ENCODE measurements at regions not wholly inside any gene's neighbourhood (a gene's known extent, or its start where the extent isn't known, plus 50 kb on each side); places are given as distances from the start of the nearest gene placed in this dataset.

DNA sequence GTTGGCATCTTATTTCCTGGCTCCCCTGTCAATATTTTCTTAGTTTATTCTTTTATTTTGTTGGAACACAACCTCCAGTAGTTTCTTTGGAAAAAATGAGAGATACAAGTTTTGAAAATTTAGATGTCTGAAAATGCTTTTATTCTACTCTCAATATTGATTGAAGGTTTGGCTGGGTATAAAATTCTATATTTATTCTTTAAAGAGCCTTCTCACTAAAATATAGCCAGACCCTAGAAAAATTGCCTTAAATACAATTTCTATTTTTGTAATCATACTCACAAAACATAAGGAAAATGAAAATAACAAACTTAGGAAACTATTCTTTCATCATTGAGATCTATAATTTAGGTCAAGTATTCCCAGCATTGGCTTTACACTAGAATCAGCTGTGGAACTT, 103.7 kb downstream of the CYP26B1 start:
- Histone ChIP-seq H3K4me3 (no peak overlapping the region), H2AFZ (ENCODE audit: low read depth, low read length) (no peak overlapping the region), H3K4me1 (replicated peaks in 1 of 2; ENCODE audit: control insufficient read depth in 2 of 2, insufficient read depth in 2 of 2, low read length in 2 of 2) (no peaks in the 10 kb centered on the region), H4K20me1 (replicated peaks; ENCODE audit: control insufficient read depth, insufficient read depth, low read length) (no peaks in the 10 kb centered on the region), H3K36me3 (ENCODE audit: control insufficient read depth, insufficient read depth, low read length) (no peaks in the 10 kb centered on the region), H3K27me3 (ENCODE audit: control insufficient read depth in 2 of 2, insufficient read depth in 2 of 2, low read length in 2 of 2) (no peaks in the 10 kb centered on the region; a peak in 1 of 5 replicates), H3K9ac (ENCODE audit: insufficient read depth in 1 of 2, low read depth in 2 of 2, low read length in 2 of 2) (no peak overlapping the region), H3K79me2 (ENCODE audit: control insufficient read depth, insufficient read depth, low read length) (no peaks in the 10 kb centered on the region), H3K9me3 (replicated peaks; ENCODE audit: control insufficient read depth, insufficient read depth, low read depth, low read length) (no peaks in the 10 kb centered on the region), H3K4me2 (ENCODE audit: insufficient read depth, low read length) (no peak overlapping the region), H3K9me1 (ENCODE audit: control insufficient read depth, insufficient read depth, low read length) (no peaks in the 10 kb centered on the region), H3K27ac (ENCODE audit: extremely low read depth, low read depth, low read length) (no peak overlapping the region)
- ChIA-PET POLR2A (no interaction called here), CTCF (ENCODE audit: low intra/inter-chr PET ratio) (no interaction called here)
- in situ Hi-C loops (cut with MboI) (no loop called here), intact Hi-C loops (cut with micrococcal nuclease) (no loop called here)
- no peak for ATAC-seq
- peak; percentile 79 for TF ChIP-seq ZFP1 (CRISPR knock-in tag; IDR thresholded peaks at IDR 0.05)
- TF ChIP-seq ZNF282 (CRISPR knock-in tag; IDR thresholded peaks at IDR 0.05), result no peak
- BruUV-seq (replicated peaks), result no TSS peak
- no peak for DNase-seq (ENCODE audit: extremely low read depth in 1 of 4, low spot score in 3 of 4)
- no peak for FAIRE-seq

DNA sequence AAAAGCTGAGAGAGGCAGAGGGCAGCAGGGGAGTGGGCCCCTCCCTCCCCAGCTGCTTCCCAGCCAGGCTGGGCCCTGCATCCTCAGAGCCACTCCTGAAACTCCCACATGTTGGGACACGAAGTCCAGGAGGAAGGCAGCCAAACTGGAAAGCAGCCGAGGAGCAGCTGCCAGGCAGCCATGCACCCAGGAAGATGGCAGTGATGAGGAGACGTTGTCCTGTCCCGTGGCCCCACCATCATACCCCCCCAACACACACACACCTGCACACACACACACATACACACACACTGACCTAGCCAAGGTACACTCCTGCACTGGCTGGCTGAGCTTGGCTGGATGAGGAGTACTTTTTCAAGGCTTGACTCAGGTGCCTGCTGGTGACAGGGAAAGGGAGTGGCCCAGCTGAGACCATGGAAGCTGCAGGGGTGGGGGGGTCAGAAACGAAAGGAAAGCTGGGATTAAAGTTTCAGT, 106.0 kb downstream of the CYP26B1 start:
- in situ Hi-C loops (cut with MboI), result no loop called here
- no peak for TF ChIP-seq ETV6 (IDR thresholded peaks at IDR 0.05; ENCODE audit: borderline replicate concordance in 1 of 2, low read depth in 2 of 2, low read length in 1 of 2)
- TF ChIP-seq ETV6 (CRISPR knock-in tag; IDR thresholded peaks at IDR 0.05; ENCODE audit: borderline replicate concordance), result no peak
- TF ChIP-seq TFAM (CRISPR knock-in tag; conservative IDR thresholded peaks at IDR 0.05), result no peak
- no peak for TF ChIP-seq CHCHD3 (CRISPR knock-in tag; IDR thresholded peaks at IDR 0.05)
- no peak for TF ChIP-seq RAD51 (IDR thresholded peaks at IDR 0.05; ENCODE audit: borderline replicate concordance, low read depth)
- TF ChIP-seq ZNF707 (CRISPR knock-in tag; conservative IDR thresholded peaks at IDR 0.05), result no peak
- TF ChIP-seq, protein P1, sequence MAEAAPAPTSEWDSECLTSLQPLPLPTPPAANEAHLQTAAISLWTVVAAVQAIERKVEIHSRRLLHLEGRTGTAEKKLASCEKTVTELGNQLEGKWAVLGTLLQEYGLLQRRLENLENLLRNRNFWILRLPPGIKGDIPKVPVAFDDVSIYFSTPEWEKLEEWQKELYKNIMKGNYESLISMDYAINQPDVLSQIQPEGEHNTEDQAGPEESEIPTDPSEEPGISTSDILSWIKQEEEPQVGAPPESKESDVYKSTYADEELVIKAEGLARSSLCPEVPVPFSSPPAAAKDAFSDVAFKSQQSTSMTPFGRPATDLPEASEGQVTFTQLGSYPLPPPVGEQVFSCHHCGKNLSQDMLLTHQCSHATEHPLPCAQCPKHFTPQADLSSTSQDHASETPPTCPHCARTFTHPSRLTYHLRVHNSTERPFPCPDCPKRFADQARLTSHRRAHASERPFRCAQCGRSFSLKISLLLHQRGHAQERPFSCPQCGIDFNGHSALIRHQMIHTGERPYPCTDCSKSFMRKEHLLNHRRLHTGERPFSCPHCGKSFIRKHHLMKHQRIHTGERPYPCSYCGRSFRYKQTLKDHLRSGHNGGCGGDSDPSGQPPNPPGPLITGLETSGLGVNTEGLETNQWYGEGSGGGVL (CRISPR knock-in tag; IDR thresholded peaks at IDR 0.05), result no peak
- TF ChIP-seq, protein P2, sequence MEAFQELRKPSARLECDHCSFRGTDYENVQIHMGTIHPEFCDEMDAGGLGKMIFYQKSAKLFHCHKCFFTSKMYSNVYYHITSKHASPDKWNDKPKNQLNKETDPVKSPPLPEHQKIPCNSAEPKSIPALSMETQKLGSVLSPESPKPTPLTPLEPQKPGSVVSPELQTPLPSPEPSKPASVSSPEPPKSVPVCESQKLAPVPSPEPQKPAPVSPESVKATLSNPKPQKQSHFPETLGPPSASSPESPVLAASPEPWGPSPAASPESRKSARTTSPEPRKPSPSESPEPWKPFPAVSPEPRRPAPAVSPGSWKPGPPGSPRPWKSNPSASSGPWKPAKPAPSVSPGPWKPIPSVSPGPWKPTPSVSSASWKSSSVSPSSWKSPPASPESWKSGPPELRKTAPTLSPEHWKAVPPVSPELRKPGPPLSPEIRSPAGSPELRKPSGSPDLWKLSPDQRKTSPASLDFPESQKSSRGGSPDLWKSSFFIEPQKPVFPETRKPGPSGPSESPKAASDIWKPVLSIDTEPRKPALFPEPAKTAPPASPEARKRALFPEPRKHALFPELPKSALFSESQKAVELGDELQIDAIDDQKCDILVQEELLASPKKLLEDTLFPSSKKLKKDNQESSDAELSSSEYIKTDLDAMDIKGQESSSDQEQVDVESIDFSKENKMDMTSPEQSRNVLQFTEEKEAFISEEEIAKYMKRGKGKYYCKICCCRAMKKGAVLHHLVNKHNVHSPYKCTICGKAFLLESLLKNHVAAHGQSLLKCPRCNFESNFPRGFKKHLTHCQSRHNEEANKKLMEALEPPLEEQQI (IDR thresholded peaks at IDR 0.05), result no peak
- TF ChIP-seq GATAD2A (IDR thresholded peaks at IDR 0.05), result no peak
- no peak for TF ChIP-seq LARP7 (IDR thresholded peaks at IDR 0.05)
- TF ChIP-seq NFE2L1 (tag; IDR thresholded peaks at IDR 0.05; ENCODE audit: borderline replicate concordance, low read depth), result no peak
- no peak for TF ChIP-seq JUNB (CRISPR knock-in tag; conservative IDR thresholded peaks at IDR 0.05)
- no peak for TF ChIP-seq EZH2 (IDR thresholded peaks at IDR 0.05; ENCODE audit: borderline replicate concordance, low read depth, low read length)

More for the DNA sequence above, 106.0 kb downstream of the CYP26B1 start:
- BruUV-seq (replicated peaks), result no TSS peak
- Histone ChIP-seq H3K4me2 (ENCODE audit: insufficient read depth, low read length) (no peak overlapping the region), H3K9ac (ENCODE audit: insufficient read depth in 1 of 2, low read depth in 2 of 2, low read length in 2 of 2) (no peak overlapping the region), H3K4me3 (no peak overlapping the region), H3K79me2 (ENCODE audit: control insufficient read depth, insufficient read depth, low read length) (no peaks in the 10 kb centered on the region), H3K27me3 (ENCODE audit: control insufficient read depth in 2 of 2, insufficient read depth in 2 of 2, low read length in 2 of 2) (no peaks in the 10 kb centered on the region; a peak in 1 of 5 replicates), H4K20me1 (replicated peaks; ENCODE audit: control insufficient read depth, insufficient read depth, low read length) (no peaks in the 10 kb centered on the region), H3K4me1 (replicated peaks in 1 of 2; ENCODE audit: control insufficient read depth in 2 of 2, insufficient read depth in 2 of 2, low read length in 2 of 2) (no peaks in the 10 kb centered on the region), H3K9me1 (ENCODE audit: control insufficient read depth, insufficient read depth, low read length) (no peaks in the 10 kb centered on the region), H3K9me3 (replicated peaks; ENCODE audit: control insufficient read depth, insufficient read depth, low read depth, low read length) (no peaks in the 10 kb centered on the region), H2AFZ (ENCODE audit: low read depth, low read length) (no peak overlapping the region), H3K36me3 (ENCODE audit: control insufficient read depth, insufficient read depth, low read length) (no peaks in the 10 kb centered on the region), H3K27ac (ENCODE audit: extremely low read depth, low read depth, low read length) (no peak overlapping the region)
- WGBS (ENCODE audit: insufficient coverage, low coverage, missing lambda C conversion rate), result 0% methylated on average over 4 of the region's 5 CpGs
- ChIA-PET POLR2A (interaction anchor here (0.6 kb wide), 1 partner anchor 16 kb away, joined by 3 read pairs; no protein-coding TSS in a partner anchor), CTCF (ENCODE audit: low intra/inter-chr PET ratio) (no interaction called here)
- no peak for ATAC-seq
- intact Hi-C loops (cut with micrococcal nuclease), result no loop called here
- no peak for DNase-seq (ENCODE audit: extremely low read depth in 1 of 4, low spot score in 3 of 4)
- no peak for FAIRE-seq

All from K562 (cell line).